Heart left ventricle (tissue), 16 donors: ENCODE measurements at regions not wholly inside any gene's neighbourhood (a gene's known extent, or its start where the extent isn't known, plus 50 kb on each side); places are given as distances from the start of the nearest gene placed in this dataset.

Source experiments
- ATAC-seq, 4 donors: fragments of 200-7000 bp; cut with Tn5 transposase; one replicate each; pipeline ENCODE4 v1.9.1; 2020 to 2022; ENCODE audit warnings: moderate library complexity in 4 of 4, mild to moderate bottlenecking in 3 of 4, moderate number of reproducible peaks in 1 of 4
- DNase-seq, 5 donors: peaks; one replicate each; pipeline ENCODE4 v3.0.0-alpha.2; 2020
- H3K27ac ChIP-seq, 12 donors: fragments of 200-600 bp; sonication (generic) in 4 of 12; one replicate each; pipeline versions ENCODE4 v1.5.0 to v1.8.0; 2016 to 2022; ENCODE audit warnings: mild to moderate bottlenecking in 2 of 12
- H3K27me3 ChIP-seq, 9 donors: fragments of 200-600 bp; sonication (generic) in 2 of 9; one replicate each; pipeline versions ENCODE4 v1.5.1 to v1.8.0; 2016 to 2022; ENCODE audit warnings: mild to moderate bottlenecking in 3 of 9
- H3K36me3 ChIP-seq, 9 donors: fragments of 200-600 bp; sonication (generic) in 2 of 9; one replicate each; pipeline versions ENCODE4 v1.5.0 to v1.8.0; 2018 to 2022; ENCODE audit warnings: mild to moderate bottlenecking in 2 of 9
- H3K4me1 ChIP-seq, 12 donors: fragments of 200-600 bp; sonication (generic) in 4 of 12; one replicate each; pipeline versions ENCODE4 v1.5.0 to v1.8.0; 2016 to 2022; ENCODE audit warnings: mild to moderate bottlenecking in 3 of 12
- H3K4me3 ChIP-seq, 12 donors: fragments of 200-600 bp; sonication (generic) in 4 of 12; one replicate each; pipeline versions ENCODE4 v1.5.0 to v1.8.0; 2017 to 2022; ENCODE audit warnings: mild to moderate bottlenecking in 9 of 12, moderate library complexity in 4 of 12
- H3K9me3 ChIP-seq, 12 donors: fragments of 200-600 bp; sonication (generic) in 4 of 12; one replicate each; pipeline versions ENCODE4 v1.5.0 to v1.8.0; 2016 to 2022; ENCODE audit warnings: mild to moderate bottlenecking in 1 of 12
- POLR2A ChIP-seq, 2 donors: fragments of 450-650 bp; IDR thresholded peaks; one replicate each; pipeline ENCODE4 v1.6.1; 2017; ENCODE audit warnings: antibody characterized with exemption in 2 of 2, mild to moderate bottlenecking in 2 of 2, moderate library complexity in 2 of 2
- WGBS, 4 donors: extraction: QIAGEN DNeasy Blood & Tissue Kit in 2 of 4; methylation state at CpG; one replicate each; pipeline versions ENCODE4 v1.1.5 to v1.1.7; 2013 to 2018; 5-methylcytosine and 5-hydroxymethylcytosine counted together
- intact Hi-C, 10 donors: fragments of 100-400 bp; cut with DNase I; formaldehyde crosslinking; loops; one replicate each; pipeline versions ENCODE4 v1.11.1 to v1.14.2; 2022
- TF ChIP-seq, protein P1 (sequence below), 12 donors: fragments of 200-600 bp; sonication (generic) in 4 of 12; IDR thresholded peaks; one replicate each; pipeline versions ENCODE4 v1.5.0 to v1.8.0; 2018 to 2022; ENCODE audit warnings: antibody characterized with exemption in 12 of 12, mild to moderate bottlenecking in 5 of 12
- donor health status: ischemic (EF 13 %, LVEDD 7.1; RV severe dilation, severe dysfunction).
- donor health status: healthy with polysubstance abuse.
- donor health status: DM: no; HTN: yes; CAD: no.
- donor health status: DM: no; HTN: no; CAD: no.
- donor health status: ischemic (EF 25% LVEDD 6.9; RV normal size, moderate dysfunction).
- donor health status: ischemic (EF 25% LVEDD 5.7; RV mildly dilated, moderate dysfunction).
- donor health status: healthy.
- donor health status: DM: yes; HTN: yes; CAD: no.
- donor health status: ischemic (EF 35%, LVEDD 5.7; RV mildly dilated, moderate dysfunction).
- donor health status: nonischemic (EF 11% LVEDD 7.7; RV severe dilation, severe dysfunction).
- donor health status: DM: yes; HTN: yes; CAD: no.
- donor health status: PGD.
- donor health status: ischemic (EF 29% LVEDD 5.4; RV normal size, mild dysfunction).
- donor health status: nonischemic (EF 23%, LVEDD 6.1; RV moderate dilation, normal function).

DNA sequence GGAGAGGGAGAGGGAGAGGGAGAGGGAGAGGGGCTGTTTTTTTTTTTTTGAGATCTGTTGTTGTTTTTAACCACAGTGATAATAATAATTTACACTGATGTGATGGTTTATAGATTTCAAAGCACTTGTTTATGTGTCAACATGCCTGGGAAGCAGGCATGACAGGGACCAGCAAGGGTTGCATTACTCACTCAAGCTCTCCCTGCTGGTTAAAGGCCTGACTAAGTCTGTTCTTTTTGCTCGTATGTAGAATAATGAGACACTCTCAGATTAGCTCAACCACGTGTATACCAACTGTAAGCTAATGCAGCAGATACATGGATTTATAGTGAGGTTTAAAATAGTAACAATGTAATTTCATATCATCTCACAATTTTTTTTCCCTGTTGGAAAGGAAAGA is 134.6 kb upstream of the BOD1L1 start:
- TF ChIP-seq, protein P1, sequence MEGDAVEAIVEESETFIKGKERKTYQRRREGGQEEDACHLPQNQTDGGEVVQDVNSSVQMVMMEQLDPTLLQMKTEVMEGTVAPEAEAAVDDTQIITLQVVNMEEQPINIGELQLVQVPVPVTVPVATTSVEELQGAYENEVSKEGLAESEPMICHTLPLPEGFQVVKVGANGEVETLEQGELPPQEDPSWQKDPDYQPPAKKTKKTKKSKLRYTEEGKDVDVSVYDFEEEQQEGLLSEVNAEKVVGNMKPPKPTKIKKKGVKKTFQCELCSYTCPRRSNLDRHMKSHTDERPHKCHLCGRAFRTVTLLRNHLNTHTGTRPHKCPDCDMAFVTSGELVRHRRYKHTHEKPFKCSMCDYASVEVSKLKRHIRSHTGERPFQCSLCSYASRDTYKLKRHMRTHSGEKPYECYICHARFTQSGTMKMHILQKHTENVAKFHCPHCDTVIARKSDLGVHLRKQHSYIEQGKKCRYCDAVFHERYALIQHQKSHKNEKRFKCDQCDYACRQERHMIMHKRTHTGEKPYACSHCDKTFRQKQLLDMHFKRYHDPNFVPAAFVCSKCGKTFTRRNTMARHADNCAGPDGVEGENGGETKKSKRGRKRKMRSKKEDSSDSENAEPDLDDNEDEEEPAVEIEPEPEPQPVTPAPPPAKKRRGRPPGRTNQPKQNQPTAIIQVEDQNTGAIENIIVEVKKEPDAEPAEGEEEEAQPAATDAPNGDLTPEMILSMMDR (IDR thresholded peaks at IDR 0.05) = no peak
- no peak for TF ChIP-seq POLR2A (IDR thresholded peaks at IDR 0.05)
- no peak overlapping the region for H3K4me3 ChIP-seq
- WGBS, 4 donors = 79 to 89% (median 85%) methylated on average over 2 of the region's 2 CpGs
- peaks cover 0 to 13% (median 4%) of the 10 kb centered on the region in 12 donors for H3K9me3 ChIP-seq
- ATAC-seq (no peak), DNase-seq (no peak)
- no peaks in the 10 kb centered on the region for H3K27me3 ChIP-seq
- no peak overlapping the region for H3K27ac ChIP-seq
- intact Hi-C loops = no loop called here
- no peaks in the 10 kb centered on the region for H3K36me3 ChIP-seq
- H3K4me1 ChIP-seq = no peaks in the 10 kb centered on the region

DNA sequence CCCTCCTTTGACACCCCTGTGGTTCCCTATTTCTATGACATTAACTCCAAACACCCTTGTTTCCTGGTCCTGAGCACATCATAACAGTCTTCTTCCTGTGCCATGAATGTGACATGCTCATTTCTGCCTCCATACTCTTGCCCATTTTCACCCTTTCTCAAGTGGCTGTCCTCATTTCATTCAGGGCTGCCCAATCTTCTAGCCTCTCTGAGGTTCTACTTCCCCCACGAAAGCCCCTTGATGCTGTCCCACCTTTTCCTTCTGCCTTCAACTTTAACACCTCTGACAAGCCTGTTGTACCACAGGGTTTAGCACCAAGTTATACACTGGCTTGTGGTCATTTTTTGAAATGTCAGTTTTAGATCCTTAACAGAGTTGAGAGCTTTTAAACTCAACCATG is 136.2 kb upstream of the BOD1L1 start:
- WGBS, 4 donors = 83 to 92% (median 84%) methylated on average over 1 of the region's 1 CpG
- intact Hi-C loops = no loop called here

DNA sequence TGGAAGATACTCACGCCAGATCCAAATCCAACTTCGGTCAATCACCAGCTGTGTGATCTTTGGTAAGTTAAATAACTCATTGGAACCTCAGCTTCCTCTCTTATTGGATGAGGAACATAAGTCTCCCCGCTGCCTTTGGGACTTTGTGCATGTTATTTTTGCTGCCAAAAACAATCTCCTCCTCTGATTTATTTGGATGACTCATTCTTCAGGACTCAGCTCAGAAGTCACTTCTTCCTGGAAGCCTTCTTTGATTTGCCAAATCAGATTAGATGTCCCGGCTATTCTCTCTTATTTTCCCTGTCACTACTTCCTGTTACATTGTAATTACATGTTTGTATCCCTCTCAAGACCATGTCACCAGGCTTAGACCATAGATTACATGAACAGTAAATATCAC is 138.0 kb upstream of the BOD1L1 start:
- H3K27me3 ChIP-seq = no peaks in the 10 kb centered on the region
- peaks cover 0 to 11% (median 0%) of the 10 kb centered on the region in 12 donors for H3K9me3 ChIP-seq
- intact Hi-C loops = no loop called here
- no peaks in the 10 kb centered on the region for H3K4me1 ChIP-seq
- no peak for TF ChIP-seq POLR2A (IDR thresholded peaks at IDR 0.05)
- TF ChIP-seq, protein P1 (IDR thresholded peaks at IDR 0.05) = no peak
- no peak overlapping the region for H3K27ac ChIP-seq
- DNase-seq (no peak), ATAC-seq (no peak)
- no peaks in the 10 kb centered on the region for H3K36me3 ChIP-seq
- H3K4me3 ChIP-seq = no peak overlapping the region
- 64 to 76% (median 70%) methylated on average over 4 of the region's 4 CpGs for WGBS, 4 donors

More for the DNA sequence above, 136.2 kb upstream of the BOD1L1 start:
- Histone ChIP-seq H3K27ac (no peak overlapping the region), H3K9me3 (peaks cover 0 to under 1% (median 0%) of the 10 kb centered on the region in 12 donors), H3K36me3 (no peaks in the 10 kb centered on the region), H3K27me3 (no peaks in the 10 kb centered on the region), H3K4me3 (no peak overlapping the region), H3K4me1 (no peaks in the 10 kb centered on the region)
- DNase-seq = no peak
- TF ChIP-seq, protein P1 (IDR thresholded peaks at IDR 0.05) = no peak
- no peak for TF ChIP-seq POLR2A (IDR thresholded peaks at IDR 0.05)
- no peak for ATAC-seq

DNA sequence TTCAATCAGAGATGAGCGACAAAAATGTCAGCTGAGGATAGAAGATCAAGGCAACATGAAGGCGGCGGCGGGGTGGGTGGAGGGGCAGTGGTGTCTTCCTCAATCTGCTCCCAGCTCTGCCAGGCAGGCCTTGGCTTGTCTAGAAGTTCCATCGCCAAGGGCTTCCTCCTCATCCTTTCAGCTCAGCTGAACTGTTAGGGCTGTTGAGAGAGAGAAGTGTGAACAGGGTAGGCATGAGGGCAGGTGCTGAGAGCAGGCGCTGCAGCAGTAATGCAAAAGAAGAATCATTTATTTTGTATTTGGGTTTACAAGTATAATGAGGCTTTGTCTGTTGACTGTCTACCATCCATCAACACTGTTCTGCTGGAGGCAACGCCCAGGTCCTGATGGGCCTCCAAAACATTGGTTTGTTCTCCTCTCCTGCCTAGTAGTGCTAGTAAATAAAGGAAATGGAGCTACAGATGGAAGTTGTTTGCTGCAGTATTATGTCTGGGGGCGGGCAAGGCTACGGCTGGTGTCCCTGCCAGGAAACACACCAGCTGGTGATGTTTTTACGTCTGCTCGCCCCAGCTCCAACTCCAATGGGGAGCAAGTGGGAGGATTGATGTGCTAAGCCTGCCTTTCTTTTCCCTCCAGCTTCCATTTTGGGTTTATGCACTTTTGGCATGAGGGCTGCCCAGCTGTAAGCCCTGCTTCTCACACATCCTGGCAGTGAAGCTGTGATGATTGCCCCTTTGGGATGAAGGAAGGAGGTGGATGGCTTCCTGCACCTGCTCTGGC is 139.4 kb upstream of the BOD1L1 start:
- intact Hi-C loops = no loop called here
- 66 to 85% (median 74%) methylated on average over 11 of the region's 11 CpGs for WGBS, 4 donors
- TF ChIP-seq, protein P1 (IDR thresholded peaks at IDR 0.05) = no peak
- TF ChIP-seq POLR2A (IDR thresholded peaks at IDR 0.05) = no peak
- H3K36me3 ChIP-seq = no peaks in the 10 kb centered on the region
- peaks cover 0 to 15% (median 0%) of the 10 kb centered on the region in 12 donors for H3K9me3 ChIP-seq
- H3K27ac ChIP-seq = no peak overlapping the region
- DNase-seq (peak in 2 of 5 donors; percentile 23 to 28), ATAC-seq (peak in 3 of 4 donors; percentile 37 to 89 (median 69))
- H3K4me3 ChIP-seq = no peak overlapping the region
- H3K4me1 ChIP-seq = no peaks in the 10 kb centered on the region
- no peaks in the 10 kb centered on the region for H3K27me3 ChIP-seq
